ENCODE measurements at regions not wholly inside any gene's neighbourhood (a gene's known extent, or its start where the extent isn't known, plus 50 kb on each side); places are given as distances from the start of the nearest gene placed in this dataset.

- TF ChIP-seq POLR2A (IDR thresholded peaks at IDR 0.05) (no peak), POLR2AphosphoS5 (IDR thresholded peaks at IDR 0.05) (no peak), CTCF (IDR thresholded peaks at IDR 0.05 in 8 of 11, conservative IDR thresholded peaks at IDR 0.05 in 3 of 11) (no peak)
Observed at GRCh38 chr18:22074282-22075070, 94.9 kb upstream of the GATA6 start.
